ENCODE measurements at regions not wholly inside any gene's neighbourhood (a gene's known extent, or its start where the extent isn't known, plus 50 kb on each side); places are given as distances from the start of the nearest gene placed in this dataset.
A peak's percentile ranks its signal among the peaks of the same experiment; 100 is the strongest.

GRCh38 chr6:22019857-22020256 is 277.0 kb downstream of the PRL start:
- no peak overlapping the region for H3K4me3 ChIP-seq (ENCODE audit: low read depth, low read length)
- no peak for DNase-seq (ENCODE audit: low read depth, low spot score)
- in situ Hi-C loops (cut with HindIII; ENCODE audit: low sequenced_read_pairs) = no loop called here
- TF ChIP-seq CTCF (IDR thresholded peaks at IDR 0.05; ENCODE audit: low read depth, low read length) = no peak

GRCh38 chr6:22020299-22021003 is 276.4 kb downstream of the PRL start:
- no peak for DNase-seq (ENCODE audit: low read depth, low spot score)
- in situ Hi-C loops (cut with HindIII; ENCODE audit: low sequenced_read_pairs) = no loop called here
- no peak for TF ChIP-seq CTCF (IDR thresholded peaks at IDR 0.05; ENCODE audit: low read depth, low read length)
- no peak overlapping the region for H3K4me3 ChIP-seq (ENCODE audit: low read depth, low read length)

GRCh38 chr6:22021966-22022365 is 274.9 kb downstream of the PRL start:
- no peak overlapping the region for H3K4me3 ChIP-seq (ENCODE audit: low read depth, low read length)
- TF ChIP-seq CTCF (IDR thresholded peaks at IDR 0.05; ENCODE audit: low read depth, low read length) = no peak
- DNase-seq (ENCODE audit: low read depth, low spot score) = no peak
- in situ Hi-C loops (cut with HindIII; ENCODE audit: low sequenced_read_pairs) = no loop called here

- no peak for DNase-seq (ENCODE audit: low read depth, low spot score)
- no peak overlapping the region for H3K4me3 ChIP-seq (ENCODE audit: low read depth, low read length)
- in situ Hi-C loops (cut with HindIII; ENCODE audit: low sequenced_read_pairs) = no loop called here
- TF ChIP-seq CTCF (IDR thresholded peaks at IDR 0.05; ENCODE audit: low read depth, low read length) = no peak
Measured at GRCh38 chr6:22023937-22024336, 272.9 kb downstream of the PRL start.

GRCh38 chr6:22024973-22025467 is 271.8 kb downstream of the PRL start:
- no peak for DNase-seq (ENCODE audit: low read depth, low spot score)
- TF ChIP-seq CTCF (IDR thresholded peaks at IDR 0.05; ENCODE audit: low read depth, low read length) = no peak
- in situ Hi-C loops (cut with HindIII; ENCODE audit: low sequenced_read_pairs) = no loop called here
- H3K4me3 ChIP-seq (ENCODE audit: low read depth, low read length) = no peak overlapping the region

GRCh38 chr6:22025468-22026163 is 271.2 kb downstream of the PRL start:
- H3K4me3 ChIP-seq (ENCODE audit: low read depth, low read length) = no peak overlapping the region
- TF ChIP-seq CTCF (IDR thresholded peaks at IDR 0.05; ENCODE audit: low read depth, low read length) = no peak
- in situ Hi-C loops (cut with HindIII; ENCODE audit: low sequenced_read_pairs) = no loop called here
- peak; percentile 87 for DNase-seq (ENCODE audit: low read depth, low spot score)
